ENCODE measurements at regions not wholly inside any gene's neighbourhood (a gene's known extent, or its start where the extent isn't known, plus 50 kb on each side); places are given as distances from the start of the nearest gene placed in this dataset.

- Mint-ChIP-seq H3K4me1 (peaks cover 50% of the 10 kb centered on the region), H3K4me3 (no peak overlapping the region), H3K27ac (no peak overlapping the region), H3K9me3 (peaks cover 2% of the 10 kb centered on the region), H3K36me3 (peaks cover 19% of the 10 kb centered on the region)
- DNase-seq (ENCODE audit: low spot score in 2 of 2) (no peak), ATAC-seq (no peak)
Observed at GRCh38 chr13:22118158-22118557, 447.3 kb downstream of the FGF9 start.

DNA sequence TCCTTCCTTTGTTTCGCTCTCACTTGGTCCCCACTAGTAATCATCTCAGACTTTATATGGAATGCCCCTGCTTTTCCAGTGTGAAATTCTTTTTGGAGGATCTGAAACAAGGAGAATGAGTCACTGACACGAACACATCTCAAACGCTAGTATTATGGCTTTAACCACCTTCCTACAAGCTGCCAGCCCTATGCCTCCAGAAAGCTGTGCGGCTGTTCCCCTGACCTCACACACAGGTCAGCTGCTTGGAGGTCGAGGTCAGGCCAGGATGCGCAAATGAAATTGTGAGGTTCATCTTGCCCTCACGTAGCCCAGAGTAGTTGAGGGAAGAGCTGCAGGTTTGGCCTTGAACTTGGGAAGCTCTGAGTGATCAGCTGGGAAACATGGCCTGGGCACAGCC is 449.8 kb downstream of the FGF9 start:
- no peak for ATAC-seq
- Mint-ChIP-seq H3K4me3 (no peak overlapping the region), H3K27ac (no peak overlapping the region), H3K36me3 (no peaks in the 10 kb centered on the region), H3K4me1 (peaks cover 43% of the 10 kb centered on the region), H3K9me3 (no peaks in the 10 kb centered on the region)
- DNase-seq (ENCODE audit: low spot score in 2 of 2) = no peak

GRCh38 chr13:22121146-22121739 is 450.4 kb downstream of the FGF9 start:
- H3K9me3 Mint-ChIP-seq = no peaks in the 10 kb centered on the region
- peaks cover 45% of the 10 kb centered on the region for H3K4me1 Mint-ChIP-seq
- no peak for ATAC-seq
- no peaks in the 10 kb centered on the region for H3K36me3 Mint-ChIP-seq
- H3K4me3 Mint-ChIP-seq = no peak overlapping the region
- no peak overlapping the region for H3K27ac Mint-ChIP-seq
- DNase-seq (ENCODE audit: low spot score in 2 of 2) = no peak

GRCh38 chr13:22126433-22127021 is 455.7 kb downstream of the FGF9 start:
- DNase-seq (ENCODE audit: low spot score in 2 of 2) = peak in 1 of 2 donors; percentile 43
- Mint-ChIP-seq H3K36me3 (no peaks in the 10 kb centered on the region), H3K27ac (peak overlapping the region; percentile 27), H3K4me1 (peaks cover 62% of the 10 kb centered on the region), H3K4me3 (peak overlapping the region; percentile 6), H3K9me3 (peaks cover 4% of the 10 kb centered on the region)
- ATAC-seq = peak; percentile 96

GRCh38 chr13:22127277-22128164 is 456.6 kb downstream of the FGF9 start:
- ATAC-seq (peak; percentile 18), DNase-seq (ENCODE audit: low spot score in 2 of 2) (no peak)
- Mint-ChIP-seq H3K4me3 (peak overlapping the region; percentile 6), H3K36me3 (no peaks in the 10 kb centered on the region), H3K9me3 (peaks cover 4% of the 10 kb centered on the region), H3K4me1 (peaks cover 58% of the 10 kb centered on the region), H3K27ac (no peak overlapping the region)

- peaks cover 58% of the 10 kb centered on the region for H3K4me1 Mint-ChIP-seq
- H3K27ac Mint-ChIP-seq = peak overlapping the region; percentile 30
- ATAC-seq (no peak), DNase-seq (ENCODE audit: low spot score in 2 of 2) (no peak)
- H3K36me3 Mint-ChIP-seq = no peaks in the 10 kb centered on the region
- H3K4me3 Mint-ChIP-seq = no peak overlapping the region
- H3K9me3 Mint-ChIP-seq = peaks cover 4% of the 10 kb centered on the region
Observed at GRCh38 chr13:22128441-22129408, 457.9 kb downstream of the FGF9 start.

GRCh38 chr13:22130254-22130653 is 459.4 kb downstream of the FGF9 start:
- Mint-ChIP-seq H3K4me3 (no peak overlapping the region), H3K27ac (peak overlapping the region; percentile 30), H3K36me3 (no peaks in the 10 kb centered on the region), H3K9me3 (peaks cover 4% of the 10 kb centered on the region), H3K4me1 (peaks cover 47% of the 10 kb centered on the region)
- ATAC-seq (no peak), DNase-seq (ENCODE audit: low spot score in 2 of 2) (no peak)

GRCh38 chr13:22134261-22134660 is 463.4 kb downstream of the FGF9 start:
- DNase-seq (ENCODE audit: low spot score in 2 of 2) = no peak
- no peak for ATAC-seq
- H3K36me3 Mint-ChIP-seq = no peaks in the 10 kb centered on the region
- H3K9me3 Mint-ChIP-seq = peaks cover 4% of the 10 kb centered on the region
- H3K4me3 Mint-ChIP-seq = no peak overlapping the region
- H3K4me1 Mint-ChIP-seq = peaks cover 28% of the 10 kb centered on the region
- H3K27ac Mint-ChIP-seq = no peak overlapping the region

GRCh38 chr13:22135446-22135845 is 464.6 kb downstream of the FGF9 start:
- H3K9me3 Mint-ChIP-seq = no peaks in the 10 kb centered on the region
- peaks cover 24% of the 10 kb centered on the region for H3K4me1 Mint-ChIP-seq
- no peak for ATAC-seq
- H3K27ac Mint-ChIP-seq = no peak overlapping the region
- H3K36me3 Mint-ChIP-seq = no peaks in the 10 kb centered on the region
- no peak for DNase-seq (ENCODE audit: low spot score in 2 of 2)
- no peak overlapping the region for H3K4me3 Mint-ChIP-seq

- ATAC-seq (no peak), DNase-seq (ENCODE audit: low spot score in 2 of 2) (no peak)
- Mint-ChIP-seq H3K4me1 (peaks cover 39% of the 10 kb centered on the region), H3K27ac (no peak overlapping the region), H3K9me3 (no peaks in the 10 kb centered on the region), H3K4me3 (no peak overlapping the region), H3K36me3 (no peaks in the 10 kb centered on the region)
Observed at GRCh38 chr13:22137361-22138050, 466.6 kb downstream of the FGF9 start.

DNA sequence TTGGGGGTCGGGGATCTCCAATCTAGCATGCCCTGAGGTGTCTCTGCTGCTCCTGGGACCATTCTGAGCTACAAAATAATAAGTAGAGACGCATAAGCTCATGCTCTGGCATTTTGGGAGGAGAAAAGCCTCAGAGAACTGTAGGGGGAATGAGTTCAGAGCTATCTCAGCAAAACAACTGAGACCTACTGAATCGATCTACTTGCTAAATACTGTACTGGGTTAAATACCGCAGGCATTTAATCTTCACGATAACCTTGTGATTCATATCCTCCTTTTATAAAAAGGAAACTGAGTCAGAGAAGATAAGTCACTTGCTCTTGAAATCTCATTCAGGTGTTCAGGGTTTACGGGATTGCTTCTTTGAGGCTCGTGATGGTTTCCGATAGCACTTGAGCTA is 468.1 kb downstream of the FGF9 start:
- H3K9me3 Mint-ChIP-seq = no peaks in the 10 kb centered on the region
- H3K4me3 Mint-ChIP-seq = peak overlapping the region; percentile 15
- H3K27ac Mint-ChIP-seq = peak overlapping the region; percentile 74
- DNase-seq (ENCODE audit: low spot score in 2 of 2) (no peak), ATAC-seq (peak; percentile 71)
- H3K36me3 Mint-ChIP-seq = no peaks in the 10 kb centered on the region
- H3K4me1 Mint-ChIP-seq = peaks cover 47% of the 10 kb centered on the region

DNA sequence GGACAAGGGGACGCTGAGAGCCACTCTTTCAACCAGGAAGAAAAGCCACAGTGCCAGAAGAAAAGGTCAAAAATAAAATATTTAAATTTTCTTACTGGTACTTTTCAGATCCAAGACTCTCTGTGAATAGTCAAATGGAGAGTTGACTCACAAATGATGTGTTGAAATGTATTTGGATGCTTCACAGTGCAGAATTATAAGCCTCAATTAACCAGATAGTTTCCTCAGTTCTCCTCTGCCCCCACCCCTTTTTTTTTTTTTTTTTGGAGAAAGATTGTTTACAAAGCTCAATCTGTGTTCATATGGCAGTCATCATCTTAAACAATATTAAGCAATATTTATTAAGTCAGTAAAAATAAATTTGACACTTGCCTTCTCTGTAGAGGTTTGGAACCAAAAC is 470.8 kb downstream of the FGF9 start:
- H3K9me3 Mint-ChIP-seq = no peaks in the 10 kb centered on the region
- H3K4me3 Mint-ChIP-seq = no peak overlapping the region
- DNase-seq (ENCODE audit: low spot score in 2 of 2) = no peak
- no peak overlapping the region for H3K27ac Mint-ChIP-seq
- no peaks in the 10 kb centered on the region for H3K36me3 Mint-ChIP-seq
- peak; percentile 62 for ATAC-seq
- H3K4me1 Mint-ChIP-seq = peaks cover 43% of the 10 kb centered on the region

GRCh38 chr13:22143671-22144070 is 472.8 kb downstream of the FGF9 start:
- peak; percentile 82 for ATAC-seq

GRCh38 chr13:22144806-22145205 is 473.9 kb downstream of the FGF9 start:
- Mint-ChIP-seq H3K4me1 (peaks cover 33% of the 10 kb centered on the region), H3K27ac (no peak overlapping the region), H3K4me3 (no peak overlapping the region), H3K9me3 (peaks cover 5% of the 10 kb centered on the region), H3K36me3 (no peaks in the 10 kb centered on the region)
- DNase-seq (ENCODE audit: low spot score in 2 of 2) (no peak), ATAC-seq (no peak)

More at GRCh38 chr13:22143671-22144070, 472.8 kb downstream of the FGF9 start:
- no peak overlapping the region for H3K4me3 Mint-ChIP-seq
- DNase-seq (ENCODE audit: low spot score in 2 of 2) = no peak
- no peak overlapping the region for H3K27ac Mint-ChIP-seq
- H3K36me3 Mint-ChIP-seq = no peaks in the 10 kb centered on the region
- H3K9me3 Mint-ChIP-seq = peaks cover 5% of the 10 kb centered on the region
- peaks cover 40% of the 10 kb centered on the region for H3K4me1 Mint-ChIP-seq

Measured in stimulated activated effector memory CD8-positive, alpha-beta T cell treated with anti-CD3 and anti-CD28 coated beads, Interleukin-12 subunit alpha, Interleukin-12 subunit beta, amount 100 ng/mL, for 72 hours (primary cell).